B cell (primary cell): ENCODE measurements at regions not wholly inside any gene's neighbourhood (a gene's known extent, or its start where the extent isn't known, plus 50 kb on each side); places are given as distances from the start of the nearest gene placed in this dataset.

Experiments
- ATAC-seq: fragments of 200-7000 bp; cut with Tn5 transposase; one replicate; pipeline ENCODE4 v1.10.0; 2021; ENCODE audit warnings: low read depth, mild to moderate bottlenecking, moderate number of reproducible peaks, moderate library complexity
- CTCF ChIA-PET: fragments of 350-600 bp; sonication (Branson Sonifier 250); formaldehyde crosslinking; loops from one replicate; lab custom pipeline; 2021; ENCODE audit warnings: antibody characterized with exemption, inconsistent platforms; lab: Charles Lee
- POLR2A ChIA-PET: fragments of 350-600 bp; sonication (Branson Sonifier 250); formaldehyde crosslinking; loops from one replicate; lab custom pipeline; 2021; ENCODE audit warnings: antibody characterized with exemption; lab: Charles Lee
- DNase-seq: peaks from one replicate; pipeline ENCODE4 v3.0.0; 2013
- H2AFZ ChIP-seq: 2 replicates; pipeline ENCODE4 v1.6.1; 2012; ENCODE audit warnings: mild to moderate bottlenecking, low read depth, low read length; ENCODE audit not compliant: insufficient read depth, poor library complexity, severe bottlenecking
- H3K27ac ChIP-seq, 2 donors: 1 replicate in 1 of 2; 2 replicates in 1 of 2; pipeline ENCODE4 v1.5.1; 2012 to 2013; ENCODE audit warnings: low read length in 2 of 2, mild to moderate bottlenecking in 2 of 2, moderate library complexity in 1 of 2
- H3K27me3 ChIP-seq, 4 experiments: fragments of 200-600 bp in 1 of 4; sonication (generic) in 1 of 4; replicated peaks in 1 of 4; 1 replicate in 2 of 4; 2 replicates in 2 of 4; pipeline versions ENCODE4 v1.6.1 to v1.7.0; 2013 to 2016; ENCODE audit warnings: low read length in 3 of 4, mild to moderate bottlenecking in 2 of 4, mixed read lengths in 1 of 4, moderate library complexity in 1 of 4; ENCODE audit not compliant: insufficient read depth in 4 of 4, control insufficient read depth in 3 of 4; ENCODE audit errors: control extremely low read depth in 1 of 4
- H3K36me3 ChIP-seq, 2 experiments: replicated peaks in 1 of 2; 1 replicate in 1 of 2; 2 replicates in 1 of 2; pipeline versions ENCODE4 v1.6.1 to v1.7.1; 2013; ENCODE audit warnings: low read length in 1 of 2; ENCODE audit not compliant: insufficient read depth in 2 of 2, control insufficient read depth in 1 of 2; ENCODE audit errors: control extremely low read depth in 1 of 2, extremely low read depth in 1 of 2
- H3K4me1 ChIP-seq, 2 donors: fragments of 200-600 bp in 1 of 2; sonication (generic) in 1 of 2; 1 replicate in 1 of 2; 2 replicates in 1 of 2; pipeline versions ENCODE4 v1.5.1 to v1.6.1; 2013 to 2017; ENCODE audit warnings: low read length in 2 of 2; ENCODE audit not compliant: control insufficient read depth in 2 of 2, insufficient read depth in 2 of 2
- H3K4me2 ChIP-seq: replicated peaks from 2 replicates; pipeline ENCODE3; 2012; ENCODE audit warnings: mild to moderate bottlenecking, low read depth, low read length; ENCODE audit not compliant: poor library complexity, severe bottlenecking
- H3K4me3 ChIP-seq, 5 experiments: fragments of 200-600 bp in 1 of 5; sonication (generic) in 1 of 5; 1 replicate in 3 of 5; 2 replicates in 2 of 5; pipeline versions ENCODE4 v1.5.1 to v1.7.0; 2011 to 2016; ENCODE audit warnings: low read length in 4 of 5, mild to moderate bottlenecking in 4 of 5, low read depth in 2 of 5, control low read depth in 1 of 5, moderate library complexity in 1 of 5; ENCODE audit not compliant: insufficient read depth in 1 of 5; ENCODE audit errors: control extremely low read depth in 1 of 5, extremely low read depth in 1 of 5
- H3K79me2 ChIP-seq: fragments of 200-600 bp; sonication (generic); one replicate; pipeline ENCODE4 v1.6.0; 2016; ENCODE audit warnings: low read length; ENCODE audit not compliant: control insufficient read depth, insufficient read depth
- H3K9ac ChIP-seq: fragments of 200-600 bp; sonication (generic); 2 replicates; pipeline ENCODE4 v1.6.1; 2017; ENCODE audit warnings: mild to moderate bottlenecking, low read length, moderate library complexity
- H3K9me3 ChIP-seq, 3 donors: one replicate each; pipeline versions ENCODE4 v1.6.1 to v1.7.1; 2013; ENCODE audit warnings: low read length in 2 of 3; ENCODE audit not compliant: control insufficient read depth in 2 of 3, insufficient read depth in 1 of 3; ENCODE audit errors: control extremely low read depth in 1 of 3
- H4K20me1 ChIP-seq: 2 replicates; pipeline ENCODE4 v1.6.0; 2012; ENCODE audit warnings: mild to moderate bottlenecking, low read length; ENCODE audit not compliant: insufficient read depth, control insufficient read depth, poor library complexity, severe bottlenecking
- H3K27ac Mint-ChIP-seq: one replicate; pipeline ENCODE4 v1.8.0; 2021; ENCODE audit warnings: mixed read lengths
- H3K27me3 Mint-ChIP-seq: one replicate; pipeline ENCODE4 v1.8.0; 2021; ENCODE audit warnings: mixed read lengths
- H3K4me1 Mint-ChIP-seq: one replicate; pipeline ENCODE4 v1.8.0; 2021; ENCODE audit warnings: mixed read lengths
- H3K4me3 Mint-ChIP-seq: one replicate; pipeline ENCODE4 v1.8.0; 2021; ENCODE audit warnings: mixed read lengths
- H3K9me3 Mint-ChIP-seq: one replicate; pipeline ENCODE4 v1.8.0; 2022; ENCODE audit warnings: mixed read lengths; ENCODE audit not compliant: insufficient read depth
- EZH2 ChIP-seq: IDR thresholded peaks from 2 replicates; pipeline ENCODE4 v1.6.1; 2012; ENCODE audit warnings: borderline replicate concordance, low read depth, mild to moderate bottlenecking, moderate library complexity, low read length; ENCODE audit not compliant: insufficient read depth, poor library complexity, severe bottlenecking
- WGBS: methylation state at CpG from one replicate; pipeline ENCODE4 v1.1.5; 2013; ENCODE audit warnings: missing lambda C conversion rate; ENCODE audit not compliant: insufficient coverage; 5-methylcytosine and 5-hydroxymethylcytosine counted together
- intact Hi-C: fragments of 100-400 bp; cut with micrococcal nuclease; formaldehyde crosslinking; loops from one replicate; pipeline ENCODE4 v1.10.0; 2022
- TF ChIP-seq, protein P1 (sequence below): fragments of 200-600 bp; IDR thresholded peaks from one replicate; pipeline ENCODE4 v1.8.0; 2022; ENCODE audit warnings: antibody characterized with exemption, mild to moderate bottlenecking

DNA sequence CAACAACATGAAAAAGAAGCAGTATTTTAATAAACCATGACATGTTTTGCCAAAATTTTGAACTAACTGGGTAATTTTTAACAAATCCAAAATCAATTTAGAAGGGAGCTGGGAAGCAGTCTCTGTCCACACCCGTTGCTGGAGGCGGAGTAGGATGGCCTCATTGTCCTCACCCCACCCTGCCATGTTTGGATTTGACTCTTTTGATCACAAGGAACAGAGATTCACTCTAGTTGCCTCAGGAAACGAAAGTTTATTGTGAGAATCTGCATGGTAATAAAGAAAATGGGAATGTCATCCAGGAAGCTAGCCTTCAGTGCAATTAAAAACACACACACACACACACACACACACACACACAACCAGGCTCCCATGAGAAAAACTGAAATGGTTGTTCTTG lies 145.4 kb downstream of the SLC30A10 start:
- Mint-ChIP-seq H3K27me3 (peaks cover 16% of the 10 kb centered on the region), H3K4me3 (no peak overlapping the region), H3K27ac (no peak overlapping the region), H3K4me1 (no peaks in the 10 kb centered on the region), H3K9me3 (no peaks in the 10 kb centered on the region)
- H3K36me3 ChIP-seq = no peaks in the 10 kb centered on the region
- POLR2A ChIA-PET = no interaction called here
- no peaks in the 10 kb centered on the region for H3K79me2 ChIP-seq
- H3K27me3 ChIP-seq = no peaks in the 10 kb centered on the region
- no peaks in the 10 kb centered on the region for H4K20me1 ChIP-seq
- no peak for DNase-seq
- intact Hi-C loops = no loop called here
- no peak overlapping the region for H3K4me3 ChIP-seq
- no peak overlapping the region for H3K4me2 ChIP-seq
- H3K9me3 ChIP-seq = no peaks in the 10 kb centered on the region
- TF ChIP-seq EZH2 = no peak
- TF ChIP-seq, protein P1, sequence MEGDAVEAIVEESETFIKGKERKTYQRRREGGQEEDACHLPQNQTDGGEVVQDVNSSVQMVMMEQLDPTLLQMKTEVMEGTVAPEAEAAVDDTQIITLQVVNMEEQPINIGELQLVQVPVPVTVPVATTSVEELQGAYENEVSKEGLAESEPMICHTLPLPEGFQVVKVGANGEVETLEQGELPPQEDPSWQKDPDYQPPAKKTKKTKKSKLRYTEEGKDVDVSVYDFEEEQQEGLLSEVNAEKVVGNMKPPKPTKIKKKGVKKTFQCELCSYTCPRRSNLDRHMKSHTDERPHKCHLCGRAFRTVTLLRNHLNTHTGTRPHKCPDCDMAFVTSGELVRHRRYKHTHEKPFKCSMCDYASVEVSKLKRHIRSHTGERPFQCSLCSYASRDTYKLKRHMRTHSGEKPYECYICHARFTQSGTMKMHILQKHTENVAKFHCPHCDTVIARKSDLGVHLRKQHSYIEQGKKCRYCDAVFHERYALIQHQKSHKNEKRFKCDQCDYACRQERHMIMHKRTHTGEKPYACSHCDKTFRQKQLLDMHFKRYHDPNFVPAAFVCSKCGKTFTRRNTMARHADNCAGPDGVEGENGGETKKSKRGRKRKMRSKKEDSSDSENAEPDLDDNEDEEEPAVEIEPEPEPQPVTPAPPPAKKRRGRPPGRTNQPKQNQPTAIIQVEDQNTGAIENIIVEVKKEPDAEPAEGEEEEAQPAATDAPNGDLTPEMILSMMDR = no peak
- no peak overlapping the region for H3K9ac ChIP-seq
- no peak for ATAC-seq
- no peak overlapping the region for H2AFZ ChIP-seq
- no CpG with 5 or more reads among the region's 3 CpGs for WGBS
- no peak overlapping the region for H3K27ac ChIP-seq
- H3K4me1 ChIP-seq = no peaks in the 10 kb centered on the region
- CTCF ChIA-PET = no interaction called here

DNA sequence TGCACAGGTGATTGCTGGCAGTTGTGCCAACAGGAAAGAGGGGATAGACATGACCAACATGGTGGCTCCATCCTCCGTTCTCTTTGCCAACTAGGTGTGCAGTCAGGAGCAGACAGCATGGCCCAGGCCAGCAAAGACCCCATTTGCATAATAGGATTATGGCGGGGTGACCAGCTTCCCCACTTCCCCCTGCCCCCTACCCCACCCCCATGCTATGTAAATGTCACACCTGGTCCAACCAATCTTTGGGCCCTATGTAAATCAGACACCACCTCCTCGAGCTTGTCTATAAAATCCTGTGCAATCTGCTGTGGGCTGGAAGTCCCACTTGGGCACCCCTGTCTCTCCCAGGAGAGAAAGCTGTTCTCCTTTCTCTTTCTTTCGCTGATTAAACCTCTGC lies 146.0 kb downstream of the SLC30A10 start:
- H3K79me2 ChIP-seq = no peaks in the 10 kb centered on the region
- no peak overlapping the region for H3K27ac Mint-ChIP-seq
- H3K27ac ChIP-seq = no peak overlapping the region
- no peak overlapping the region for H3K4me3 ChIP-seq
- peaks cover 18% of the 10 kb centered on the region for H3K27me3 Mint-ChIP-seq
- POLR2A ChIA-PET = no interaction called here
- H3K9me3 ChIP-seq = no peaks in the 10 kb centered on the region
- TF ChIP-seq, protein P1 = no peak
- TF ChIP-seq EZH2 = no peak
- H3K4me1 Mint-ChIP-seq = no peaks in the 10 kb centered on the region
- intact Hi-C loops = no loop called here
- no peaks in the 10 kb centered on the region for H3K4me1 ChIP-seq
- no peaks in the 10 kb centered on the region for H4K20me1 ChIP-seq
- no peak overlapping the region for H3K4me2 ChIP-seq
- no peak for DNase-seq
- no peaks in the 10 kb centered on the region for H3K27me3 ChIP-seq
- no peak overlapping the region for H3K4me3 Mint-ChIP-seq
- CTCF ChIA-PET = no interaction called here
- H3K9me3 Mint-ChIP-seq = no peaks in the 10 kb centered on the region
- H2AFZ ChIP-seq = no peak overlapping the region
- H3K9ac ChIP-seq = no peak overlapping the region
- no peaks in the 10 kb centered on the region for H3K36me3 ChIP-seq
- WGBS = 31% methylated on average over 2 of the region's 4 CpGs
- no peak for ATAC-seq
